ENCODE measurements at regions not wholly inside any gene's neighbourhood (a gene's known extent, or its start where the extent isn't known, plus 50 kb on each side); places are given as distances from the start of the nearest gene placed in this dataset.

- DNase-seq (ENCODE audit: low spot score), result no peak
Measured at GRCh38 chrX:137483554-137483953, 82.4 kb upstream of the ZIC3 start.

GRCh38 chrX:137482136-137482535 is 83.8 kb upstream of the ZIC3 start:
- DNase-seq (ENCODE audit: low spot score), result no peak

DNA sequence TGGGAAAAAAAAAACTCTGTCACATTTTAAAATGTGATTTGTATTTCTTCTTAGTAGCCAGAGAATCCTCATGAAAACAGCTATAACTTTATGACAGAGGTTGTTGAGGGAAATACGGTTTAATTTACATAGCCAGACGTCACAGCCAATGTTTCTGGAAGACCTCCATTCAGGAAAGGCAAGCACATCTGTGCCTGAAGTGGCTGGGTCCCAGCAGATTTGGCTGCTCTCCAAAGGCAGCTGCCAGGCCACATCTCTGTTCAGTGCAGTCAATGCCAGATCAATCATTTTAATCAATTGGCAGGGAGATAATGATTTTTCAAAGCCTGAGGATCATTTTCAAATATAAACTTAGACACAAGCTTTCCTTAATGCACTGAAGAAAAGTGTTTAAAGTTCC is 86.5 kb upstream of the ZIC3 start:
- DNase-seq (ENCODE audit: low spot score), result no peak

GRCh38 chrX:137441711-137442110 is 124.2 kb upstream of the ZIC3 start:
- DNase-seq (ENCODE audit: low spot score), result no peak

- DNase-seq (ENCODE audit: low spot score), result peak; percentile 2
Measured at GRCh38 chrX:137432609-137433008, 133.3 kb upstream of the ZIC3 start.

GRCh38 chrX:137431693-137432488 is 134.0 kb upstream of the ZIC3 start:
- no peak for DNase-seq (ENCODE audit: low spot score)

GRCh38 chrX:137430984-137431475 is 134.9 kb upstream of the ZIC3 start:
- no peak for DNase-seq (ENCODE audit: low spot score)

- DNase-seq (ENCODE audit: low spot score), result no peak
Measured at GRCh38 chrX:137430301-137430700, 135.6 kb upstream of the ZIC3 start.

DNA sequence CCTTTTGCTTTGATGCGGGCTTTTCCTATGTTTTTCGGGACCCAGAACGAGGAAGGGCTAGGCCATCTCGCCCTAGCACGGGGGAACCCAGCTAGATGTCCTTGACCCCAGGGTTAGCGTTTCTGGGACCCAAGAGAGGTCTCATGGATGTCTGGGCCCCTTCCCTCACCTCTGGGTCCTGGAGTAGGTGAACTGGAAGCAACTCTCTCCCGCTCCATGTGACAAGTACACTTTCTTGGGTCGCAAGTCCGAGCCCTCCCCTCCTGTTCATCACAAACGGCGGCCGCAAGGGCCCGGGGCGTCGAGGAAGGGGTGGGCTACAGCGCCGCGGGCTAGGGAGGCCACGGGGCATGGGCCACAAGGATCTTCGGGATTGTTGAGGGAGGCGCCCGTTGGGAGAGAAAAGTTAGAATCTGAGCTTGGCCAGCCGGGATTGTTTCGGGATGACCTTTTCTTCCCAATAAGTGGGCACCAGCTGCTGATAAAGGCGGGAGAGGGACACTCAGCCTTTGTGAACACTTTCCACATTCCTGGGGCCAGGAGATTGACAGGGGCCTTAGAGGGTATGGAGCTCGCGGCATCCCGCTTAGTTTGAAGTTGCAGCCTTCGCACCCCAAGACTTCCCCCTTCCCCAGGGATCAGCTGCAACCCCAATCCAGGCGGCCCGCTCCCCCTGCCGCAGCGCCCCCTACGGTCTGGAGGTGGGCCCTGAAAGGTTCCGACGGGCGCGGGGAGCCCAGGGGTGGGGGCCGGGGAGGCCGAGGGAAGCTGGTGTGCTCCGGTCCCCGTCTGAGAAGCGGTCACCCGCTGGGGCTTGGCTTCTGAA is 136.9 kb upstream of the ZIC3 start:
- DNase-seq (ENCODE audit: low spot score), result no peak

DNA sequence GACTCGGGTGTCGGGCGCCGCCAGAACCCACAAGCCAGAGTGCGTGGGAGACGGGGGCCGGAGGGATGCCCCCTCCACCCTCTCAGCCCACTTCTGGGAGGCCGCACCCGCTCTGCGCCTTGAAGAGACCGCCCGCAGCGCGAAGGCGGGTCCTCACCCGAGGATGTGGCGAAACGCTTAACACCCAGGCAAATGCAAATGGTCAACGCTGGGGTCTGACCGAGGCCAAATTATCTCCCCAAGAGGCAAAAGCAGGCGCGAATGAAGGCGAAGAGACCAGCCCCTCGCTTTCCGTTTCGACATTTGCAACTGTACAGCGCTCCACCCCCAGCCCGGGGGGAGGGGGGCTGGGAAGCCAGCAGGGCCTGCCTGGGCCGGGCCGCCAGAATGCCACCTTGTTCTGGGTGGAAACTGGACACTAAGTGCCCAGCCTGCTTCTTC is 137.7 kb upstream of the ZIC3 start:
- DNase-seq (ENCODE audit: low spot score), result no peak

DNA sequence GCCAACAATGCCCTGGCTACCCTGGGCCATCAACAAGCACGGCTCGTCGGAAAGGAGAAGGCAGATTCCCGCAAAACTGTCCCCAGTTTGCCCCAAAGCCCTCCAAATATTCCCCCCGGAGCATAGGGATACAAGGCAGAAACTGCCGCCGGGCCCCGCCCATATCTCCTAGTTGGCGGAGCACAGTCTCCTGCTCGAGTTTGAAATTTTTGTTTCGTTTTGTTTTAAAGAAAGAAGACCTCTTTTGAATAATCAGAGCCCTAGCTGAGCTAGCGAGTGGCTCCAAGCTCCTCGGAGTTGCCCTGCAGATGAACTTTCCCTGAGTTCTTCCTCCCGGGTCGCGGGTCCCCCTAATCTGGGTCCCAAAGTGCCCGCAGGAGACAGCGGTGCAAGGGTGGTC is 138.1 kb upstream of the ZIC3 start:
- DNase-seq (ENCODE audit: low spot score), result no peak

GRCh38 chrX:137427426-137427778 is 138.5 kb upstream of the ZIC3 start:
- no peak for DNase-seq (ENCODE audit: low spot score)

DNA sequence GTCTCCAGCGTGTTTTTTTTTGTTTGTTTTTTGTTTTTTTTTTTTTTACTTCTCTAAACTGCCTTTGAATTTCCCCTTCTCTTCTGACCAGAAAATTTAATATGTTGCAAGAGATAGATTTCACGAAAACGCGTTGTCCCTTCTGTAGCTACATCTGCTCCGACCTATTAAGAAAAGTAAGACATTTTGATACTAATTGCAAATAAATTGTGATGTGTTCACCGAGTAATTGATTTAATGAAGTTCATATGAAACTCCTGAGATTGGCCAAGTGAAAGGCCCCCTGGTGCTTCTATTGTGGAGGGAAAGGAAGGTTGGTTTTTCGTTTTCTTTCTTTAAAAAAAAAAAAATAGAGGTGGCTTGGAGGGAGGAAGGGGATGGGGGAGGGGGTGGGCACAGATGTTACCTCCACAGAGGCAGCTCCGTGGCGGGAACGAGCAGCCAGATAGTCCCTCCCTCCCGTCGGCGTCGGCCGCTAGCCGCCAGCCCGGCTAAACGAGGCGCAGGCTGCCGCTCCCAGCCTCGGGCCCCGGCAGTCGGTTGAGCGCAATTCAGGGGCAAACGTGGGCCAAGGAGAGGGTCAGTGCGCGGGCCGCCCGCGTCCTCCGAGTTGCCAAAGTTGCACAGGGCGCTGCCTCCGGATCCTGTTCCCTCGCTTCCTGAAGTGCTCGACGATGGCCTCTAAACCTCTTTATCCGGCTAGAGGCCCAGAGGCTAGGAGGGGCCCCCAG is 139.1 kb upstream of the ZIC3 start:
- no peak for DNase-seq (ENCODE audit: low spot score)

GRCh38 chrX:137425986-137426385 is 139.9 kb upstream of the ZIC3 start:
- DNase-seq (ENCODE audit: low spot score), result no peak

GRCh38 chrX:137425273-137425902 is 140.5 kb upstream of the ZIC3 start:
- no peak for DNase-seq (ENCODE audit: low spot score)

DNA sequence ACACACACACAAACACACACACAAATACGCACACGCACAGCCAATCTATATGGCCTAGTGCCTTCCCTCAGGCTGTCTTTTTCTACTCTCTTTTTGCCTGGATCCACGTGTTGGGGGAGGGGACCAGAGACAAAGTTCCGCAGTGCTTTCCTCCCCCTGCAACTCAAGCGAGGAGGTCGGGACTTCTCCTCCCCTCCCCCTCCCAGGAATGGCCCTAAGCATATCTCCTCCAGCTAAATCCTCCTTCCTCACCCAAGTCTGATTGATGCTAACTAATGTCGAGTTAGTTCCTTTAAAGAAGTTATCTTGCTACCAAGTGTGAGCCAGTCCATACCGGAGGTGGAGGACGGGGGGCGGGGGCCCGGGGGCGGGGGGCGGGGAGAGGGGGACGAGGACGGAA is 141.2 kb upstream of the ZIC3 start:
- DNase-seq (ENCODE audit: low spot score), result no peak

GRCh38 chrX:137423241-137423640 is 142.7 kb upstream of the ZIC3 start:
- no peak for DNase-seq (ENCODE audit: low spot score)

- no peak for DNase-seq (ENCODE audit: low spot score)
Measured at GRCh38 chrX:137418086-137418485, 147.8 kb upstream of the ZIC3 start.

GRCh38 chrX:137413190-137413589 is 152.7 kb upstream of the ZIC3 start:
- no peak for DNase-seq (ENCODE audit: low spot score)

- no peak for DNase-seq (ENCODE audit: low spot score)
Measured at GRCh38 chrX:137405449-137406140, 160.3 kb upstream of the ZIC3 start.

- DNase-seq (ENCODE audit: low spot score), result no peak
Measured at GRCh38 chrX:137401092-137401491, 164.8 kb upstream of the ZIC3 start.
